Uterus (tissue), 2 donors: ENCODE measurements at regions not wholly inside any gene's neighbourhood (a gene's known extent, or its start where the extent isn't known, plus 50 kb on each side); places are given as distances from the start of the nearest gene placed in this dataset.

Source experiments
- POLR2A ChIP-seq, 2 donors: fragments of 450-650 bp; IDR thresholded peaks; one replicate each; pipeline ENCODE4 v1.6.1; 2016; ENCODE audit warnings: antibody characterized with exemption in 2 of 2, mild to moderate bottlenecking in 1 of 2, moderate library complexity in 1 of 2
- TF ChIP-seq, protein P1 (sequence below), 4 experiments: fragments of 200-600 bp in 2 of 4; fragments of 450-650 bp in 2 of 4; sonication (generic) in 2 of 4; IDR thresholded peaks; one replicate each; pipeline ENCODE4 v1.5.1; 2016 to 2019; ENCODE audit warnings: antibody characterized with exemption in 4 of 4, mild to moderate bottlenecking in 2 of 4, moderate library complexity in 1 of 4

DNA sequence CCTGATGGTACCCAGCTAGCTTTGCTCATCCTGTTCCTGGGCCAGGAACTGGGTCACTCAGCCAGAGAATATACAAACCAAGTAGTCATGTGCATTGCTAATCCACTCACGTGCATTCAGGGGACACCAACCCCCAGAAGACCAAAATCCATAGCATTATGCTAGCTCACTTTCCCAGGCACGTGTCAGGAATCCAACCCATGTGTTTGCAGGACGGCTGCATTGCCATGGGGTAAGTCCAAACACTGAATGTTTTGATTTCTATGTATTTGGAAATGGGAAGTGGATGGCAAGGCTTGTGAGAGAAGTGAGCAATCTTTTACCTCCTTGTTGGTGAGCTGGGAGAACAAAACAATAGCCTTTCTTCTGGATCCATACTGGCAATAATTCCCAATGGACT lies 87.1 kb upstream of the FOXN3 start:
- no peak for TF ChIP-seq POLR2A (IDR thresholded peaks at IDR 0.05)
- TF ChIP-seq, protein P1, sequence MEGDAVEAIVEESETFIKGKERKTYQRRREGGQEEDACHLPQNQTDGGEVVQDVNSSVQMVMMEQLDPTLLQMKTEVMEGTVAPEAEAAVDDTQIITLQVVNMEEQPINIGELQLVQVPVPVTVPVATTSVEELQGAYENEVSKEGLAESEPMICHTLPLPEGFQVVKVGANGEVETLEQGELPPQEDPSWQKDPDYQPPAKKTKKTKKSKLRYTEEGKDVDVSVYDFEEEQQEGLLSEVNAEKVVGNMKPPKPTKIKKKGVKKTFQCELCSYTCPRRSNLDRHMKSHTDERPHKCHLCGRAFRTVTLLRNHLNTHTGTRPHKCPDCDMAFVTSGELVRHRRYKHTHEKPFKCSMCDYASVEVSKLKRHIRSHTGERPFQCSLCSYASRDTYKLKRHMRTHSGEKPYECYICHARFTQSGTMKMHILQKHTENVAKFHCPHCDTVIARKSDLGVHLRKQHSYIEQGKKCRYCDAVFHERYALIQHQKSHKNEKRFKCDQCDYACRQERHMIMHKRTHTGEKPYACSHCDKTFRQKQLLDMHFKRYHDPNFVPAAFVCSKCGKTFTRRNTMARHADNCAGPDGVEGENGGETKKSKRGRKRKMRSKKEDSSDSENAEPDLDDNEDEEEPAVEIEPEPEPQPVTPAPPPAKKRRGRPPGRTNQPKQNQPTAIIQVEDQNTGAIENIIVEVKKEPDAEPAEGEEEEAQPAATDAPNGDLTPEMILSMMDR (IDR thresholded peaks at IDR 0.05), result no peak
